H1 (cell line): ENCODE measurements at regions not wholly inside any gene's neighbourhood (a gene's known extent, or its start where the extent isn't known, plus 50 kb on each side); places are given as distances from the start of the nearest gene placed in this dataset.

Experiments
- EP300 ChIP-seq, 2 experiments: IDR thresholded peaks; 1 replicate in 1 of 2; 2 replicates in 1 of 2; pipeline ENCODE4 v1.6.1; 2011 to 2012; ENCODE audit warnings: low read depth in 2 of 2, low read length in 2 of 2, mild to moderate bottlenecking in 2 of 2, borderline replicate concordance in 1 of 2, inconsistent platforms in 1 of 2, moderate library complexity in 1 of 2
- HDAC2 ChIP-seq, 2 experiments: fragments of 300-600 bp in 1 of 2; sonication (generic) in 1 of 2; IDR thresholded peaks; 2 replicates each; pipeline ENCODE4 v1.6.1; 2011 to 2012; ENCODE audit warnings: low read depth in 2 of 2, low read length in 2 of 2, mild to moderate bottlenecking in 2 of 2, moderate library complexity in 2 of 2, borderline replicate concordance in 1 of 2, inconsistent platforms in 1 of 2
- ZNF274 ChIP-seq: IDR thresholded peaks from 2 replicates; pipeline ENCODE4 v1.7.0; 2012; ENCODE audit warnings: low read length, borderline replicate concordance; ENCODE audit errors: extremely low read depth
- TF ChIP-seq, protein P1 (sequence below): IDR thresholded peaks from 2 replicates; pipeline ENCODE4 v1.6.1; 2011; ENCODE audit warnings: low read depth, mild to moderate bottlenecking, low read length; ENCODE audit not compliant: insufficient read depth

DNA sequence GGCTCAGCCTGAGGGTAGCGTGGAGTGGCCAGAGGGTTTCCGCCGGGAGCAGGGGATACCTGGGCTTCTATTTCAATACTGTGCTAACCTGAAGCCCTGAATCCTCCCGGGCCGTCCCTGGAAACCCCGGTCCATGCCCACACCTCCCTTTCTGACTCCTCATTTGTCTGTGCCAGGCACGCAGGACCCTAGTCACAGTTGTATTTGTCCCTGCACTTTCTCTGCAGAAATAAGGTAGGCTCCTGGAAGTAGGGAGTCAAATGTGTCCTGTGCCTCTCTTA lies 418.8 kb upstream of the HS6ST1 start (continued):
- no peak for TF ChIP-seq ZNF274
- TF ChIP-seq, protein P1, sequence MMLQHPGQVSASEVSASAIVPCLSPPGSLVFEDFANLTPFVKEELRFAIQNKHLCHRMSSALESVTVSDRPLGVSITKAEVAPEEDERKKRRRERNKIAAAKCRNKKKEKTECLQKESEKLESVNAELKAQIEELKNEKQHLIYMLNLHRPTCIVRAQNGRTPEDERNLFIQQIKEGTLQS, result no peak
- TF ChIP-seq EP300 (IDR thresholded peaks at IDR 0.05; ENCODE audit: borderline replicate concordance in 1 of 2, low read depth in 2 of 2, low read length in 2 of 2), result no peak
- TF ChIP-seq HDAC2 (IDR thresholded peaks at IDR 0.05; ENCODE audit: borderline replicate concordance in 1 of 2, low read depth in 2 of 2, low read length in 2 of 2), result no peak
- TF ChIP-seq, all 59 proteins: peak for 0
